NT2/D1 (cell line): ENCODE measurements at regions not wholly inside any gene's neighbourhood (a gene's known extent, or its start where the extent isn't known, plus 50 kb on each side); places are given as distances from the start of the nearest gene placed in this dataset.

ENCODE experiments used
- DNase-seq: peaks from one replicate; pipeline ENCODE4 v3.0.0-alpha.2; 2011; ENCODE audit warnings: low read depth, low spot score
- H3K27me3 ChIP-seq: 2 replicates; pipeline ENCODE4 v1.6.0; 2011; ENCODE audit warnings: mild to moderate bottlenecking; ENCODE audit not compliant: insufficient read length, insufficient read depth
- H3K36me3 ChIP-seq: 2 replicates; pipeline ENCODE4 v1.6.1; 2011; ENCODE audit warnings: mild to moderate bottlenecking, low read length, mixed read lengths; ENCODE audit not compliant: insufficient read depth, insufficient read length
- H3K4me1 ChIP-seq: 2 replicates; pipeline ENCODE4 v1.5.1; 2011; ENCODE audit not compliant: insufficient read depth, insufficient read length
- H3K4me3 ChIP-seq: 2 replicates; pipeline ENCODE4 v1.5.1; 2011; ENCODE audit warnings: low read depth; ENCODE audit not compliant: insufficient read length
- H3K9ac ChIP-seq: 2 replicates; pipeline ENCODE4 v1.6.0; 2011; ENCODE audit warnings: low read depth; ENCODE audit not compliant: insufficient read length
- H3K9me3 ChIP-seq: 2 replicates; pipeline ENCODE4 v1.5.1; 2011; ENCODE audit warnings: mild to moderate bottlenecking, low read length; ENCODE audit not compliant: insufficient read depth
- SUZ12 ChIP-seq: IDR thresholded peaks from 2 replicates; pipeline ENCODE4 v1.6.1; 2011; ENCODE audit not compliant: insufficient read length, insufficient read depth; ENCODE audit errors: extremely low read depth
- YY1 ChIP-seq: IDR thresholded peaks from 2 replicates; pipeline ENCODE4 v1.6.1; 2011; ENCODE audit not compliant: insufficient read length, insufficient read depth
- ZNF274 ChIP-seq: IDR thresholded peaks from 2 replicates; pipeline ENCODE4 v1.6.1; 2011; ENCODE audit warnings: mild to moderate bottlenecking, low read depth, low read length

DNA sequence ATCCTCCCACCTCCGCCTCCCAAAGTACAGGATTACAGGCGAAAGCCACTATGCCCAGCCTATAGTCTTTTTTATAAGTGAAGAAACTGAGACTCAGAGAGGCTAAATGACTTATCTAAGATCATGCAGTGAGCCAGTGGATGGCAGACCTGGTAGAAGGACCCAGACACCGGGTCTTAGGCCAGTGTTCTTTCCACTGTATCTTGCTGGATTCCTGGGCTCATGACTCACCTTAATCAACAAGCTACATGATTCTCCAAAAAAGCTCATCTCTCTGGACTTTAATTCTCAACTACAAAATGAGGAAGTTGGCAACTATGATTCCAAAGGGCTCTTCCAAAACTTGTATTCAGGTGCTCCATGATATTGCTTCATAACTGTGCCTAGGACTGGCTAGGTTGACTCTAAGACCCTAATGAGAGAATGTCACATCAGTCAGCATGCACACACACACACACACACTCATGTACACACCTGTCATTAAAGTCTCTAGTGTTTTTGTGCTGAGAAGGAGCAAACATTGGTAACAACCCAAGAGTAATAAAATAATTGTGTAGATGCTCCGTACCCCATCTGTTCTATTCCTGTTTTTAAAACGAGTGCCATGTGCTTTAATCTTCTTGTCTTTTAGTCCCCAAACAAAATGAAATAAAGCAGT is 89.7 kb upstream of the SLC4A7 start:
- TF ChIP-seq YY1: no peak
- TF ChIP-seq ZNF274: no peak
- TF ChIP-seq SUZ12: no peak
- Histone ChIP-seq H3K27me3 (no peaks in the 10 kb centered on the region), H3K36me3 (no peaks in the 10 kb centered on the region), H3K4me3 (no peak overlapping the region), H3K4me1 (peaks cover 4% of the 10 kb centered on the region), H3K9ac (no peak overlapping the region), H3K9me3 (no peaks in the 10 kb centered on the region)
- DNase-seq: no peak

DNA sequence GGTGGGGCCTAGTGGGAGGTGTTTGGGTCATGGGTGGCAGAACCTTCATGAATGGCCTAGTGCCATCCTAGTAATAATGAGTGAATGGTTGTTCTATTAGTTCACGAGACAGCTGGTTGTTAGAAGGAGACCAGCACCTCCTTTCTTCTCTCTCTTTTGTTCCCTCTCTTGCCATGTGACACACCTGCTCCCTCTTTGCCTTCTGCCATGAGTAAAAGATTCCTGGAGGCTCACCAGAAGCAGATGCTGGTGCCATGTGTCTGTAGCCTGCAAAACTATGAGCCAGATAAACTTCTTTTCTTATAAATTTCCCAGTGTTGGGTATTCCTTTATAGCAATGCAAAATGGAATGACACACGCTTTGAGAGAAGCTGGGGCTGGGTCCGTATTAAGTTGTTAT is 89.0 kb upstream of the SLC4A7 start:
- no peaks in the 10 kb centered on the region for H3K27me3 ChIP-seq
- no peak overlapping the region for H3K4me3 ChIP-seq
- H3K9me3 ChIP-seq: no peaks in the 10 kb centered on the region
- no peak overlapping the region for H3K9ac ChIP-seq
- H3K4me1 ChIP-seq: peaks cover 4% of the 10 kb centered on the region
- no peaks in the 10 kb centered on the region for H3K36me3 ChIP-seq
- TF ChIP-seq YY1 (no peak), SUZ12 (no peak), ZNF274 (no peak)
- no peak for DNase-seq

DNA sequence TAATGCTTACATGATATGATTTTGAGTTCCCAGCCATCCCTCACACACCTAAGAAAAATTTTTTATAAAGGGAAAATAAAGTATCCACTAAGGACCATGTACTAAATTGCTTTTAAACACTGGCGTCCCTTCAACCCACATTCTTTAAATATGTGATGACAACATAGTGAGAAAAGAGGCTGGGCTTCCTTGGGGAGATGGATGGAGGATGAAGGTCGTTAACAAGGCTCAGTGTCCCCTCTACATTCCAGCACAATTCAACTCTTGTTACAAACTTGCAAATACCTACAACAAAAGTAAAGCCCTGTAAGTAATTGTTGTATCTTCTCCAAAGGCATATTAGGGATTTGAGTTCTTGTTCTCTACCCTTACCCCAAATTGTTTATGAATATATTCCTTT is 87.2 kb upstream of the SLC4A7 start:
- H3K4me1 ChIP-seq: peaks cover 4% of the 10 kb centered on the region
- H3K36me3 ChIP-seq: no peaks in the 10 kb centered on the region
- TF ChIP-seq SUZ12 (no peak), YY1 (no peak), ZNF274 (no peak)
- no peaks in the 10 kb centered on the region for H3K27me3 ChIP-seq
- H3K9ac ChIP-seq: no peak overlapping the region
- DNase-seq: no peak
- H3K9me3 ChIP-seq: no peaks in the 10 kb centered on the region
- no peak overlapping the region for H3K4me3 ChIP-seq

DNA sequence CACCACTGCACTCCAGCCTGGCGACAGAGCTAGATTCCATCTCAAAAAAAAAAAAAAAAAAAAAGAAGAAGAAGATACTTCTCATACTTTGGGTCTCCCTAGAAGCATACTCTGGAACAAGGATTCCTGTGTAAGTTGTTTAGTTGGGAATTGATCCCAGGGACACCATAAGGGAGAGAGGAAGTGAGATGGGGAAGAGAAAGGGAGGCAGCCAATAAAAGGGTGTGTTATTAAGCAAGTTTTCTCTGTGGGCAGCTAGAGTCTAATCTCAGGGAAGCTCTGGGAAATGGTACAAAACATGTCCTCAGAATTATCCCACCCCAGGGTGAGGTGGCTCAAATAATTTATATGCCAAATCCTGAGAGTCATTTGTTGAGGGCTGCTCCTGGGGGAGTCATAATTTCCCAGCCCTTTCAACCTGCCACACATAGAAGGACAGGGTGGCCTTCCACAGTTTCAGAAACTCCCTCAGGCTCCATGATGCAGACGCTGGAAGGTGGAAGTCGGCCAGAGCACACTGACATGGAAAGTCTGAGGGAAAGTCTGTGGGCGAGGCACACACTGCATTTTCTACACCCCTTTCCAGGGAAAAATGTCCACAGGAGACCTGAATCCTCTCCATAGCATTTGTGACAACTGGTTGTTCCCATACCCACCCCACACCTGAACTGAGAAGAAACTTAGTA is 86.4 kb upstream of the SLC4A7 start:
- TF ChIP-seq YY1 (no peak), ZNF274 (no peak), SUZ12 (no peak)

DNA sequence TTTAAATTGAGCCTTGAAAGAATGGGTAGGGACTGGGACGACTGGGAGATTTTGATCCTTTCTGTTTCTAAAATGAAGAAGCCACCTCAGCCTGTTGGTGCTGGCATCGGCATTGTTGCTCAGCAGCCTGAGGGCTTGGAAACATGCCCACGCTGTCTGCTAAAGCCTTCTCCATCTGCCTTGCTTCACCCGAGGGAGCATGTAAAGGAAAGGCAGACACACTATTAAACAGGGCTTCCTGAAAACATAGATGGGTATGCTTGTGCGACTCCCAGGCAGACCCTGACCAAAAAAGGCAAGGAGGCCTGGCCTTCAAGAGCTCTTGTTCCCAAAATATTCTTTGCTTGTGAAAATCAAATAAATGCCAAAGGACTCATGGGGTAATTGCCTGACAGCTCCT is 84.2 kb upstream of the SLC4A7 start:
- no peak overlapping the region for H3K9ac ChIP-seq
- H3K27me3 ChIP-seq: no peaks in the 10 kb centered on the region
- no peak overlapping the region for H3K4me3 ChIP-seq
- peaks cover 4% of the 10 kb centered on the region for H3K4me1 ChIP-seq
- no peaks in the 10 kb centered on the region for H3K36me3 ChIP-seq
- H3K9me3 ChIP-seq: no peaks in the 10 kb centered on the region
- TF ChIP-seq ZNF274 (no peak), YY1 (no peak), SUZ12 (no peak)
- no peak for DNase-seq

More for the DNA sequence above, 86.4 kb upstream of the SLC4A7 start:
- no peak for DNase-seq
- H3K4me3 ChIP-seq: no peak overlapping the region
- H3K9me3 ChIP-seq: no peaks in the 10 kb centered on the region
- no peak overlapping the region for H3K9ac ChIP-seq
- H3K36me3 ChIP-seq: no peaks in the 10 kb centered on the region
- peaks cover 4% of the 10 kb centered on the region for H3K4me1 ChIP-seq
- no peaks in the 10 kb centered on the region for H3K27me3 ChIP-seq

DNA sequence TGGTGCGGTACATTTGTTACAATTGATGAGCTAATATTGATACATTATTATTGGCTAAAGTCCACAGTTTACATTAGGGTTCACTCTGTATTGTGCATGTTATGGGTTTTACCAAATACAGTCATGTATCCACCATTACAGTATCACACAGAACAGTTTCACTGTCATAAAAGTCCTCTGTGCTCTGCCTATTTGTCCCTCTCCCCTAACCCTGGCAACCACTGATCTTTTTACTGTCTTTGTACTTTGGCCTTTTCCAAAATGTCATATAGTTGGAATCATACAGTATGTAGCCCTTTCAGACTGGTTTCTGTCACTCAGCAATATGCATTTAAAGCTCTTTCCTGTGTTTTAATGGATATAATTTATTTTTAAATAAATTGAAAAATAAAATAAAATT is 83.1 kb upstream of the SLC4A7 start:
- peaks cover 4% of the 10 kb centered on the region for H3K4me1 ChIP-seq

DNA sequence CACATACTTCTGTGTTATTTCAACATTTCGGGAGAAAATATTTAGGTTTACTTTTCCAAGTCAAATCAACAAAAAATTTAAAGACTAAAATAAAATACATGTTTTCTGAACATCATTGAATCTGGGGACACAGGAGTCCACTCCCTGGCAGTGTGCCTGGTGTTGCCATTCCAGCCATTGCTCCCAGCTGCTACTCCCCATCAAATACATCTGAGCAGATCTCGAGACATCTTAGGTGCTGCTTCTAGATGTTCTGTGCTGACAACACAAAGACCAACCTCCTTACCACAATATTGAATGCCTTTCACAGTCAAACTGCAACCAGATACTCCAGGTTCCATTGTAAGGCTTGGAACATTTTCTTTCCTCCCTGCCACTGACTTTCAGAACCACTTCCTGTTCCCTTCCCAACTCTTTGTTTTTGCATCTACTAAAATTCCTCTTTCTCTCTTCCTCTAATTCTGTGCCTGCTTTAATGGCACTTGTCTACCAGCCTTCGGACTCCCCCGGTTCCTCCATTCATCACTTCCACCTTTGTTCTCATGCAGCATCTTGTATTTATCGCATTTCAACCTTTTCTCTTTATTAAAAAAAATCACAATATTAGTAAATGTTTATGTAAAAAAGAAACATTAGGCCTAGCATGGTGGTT is 81.1 kb upstream of the SLC4A7 start:
- DNase-seq: no peak
- TF ChIP-seq ZNF274: no peak
- TF ChIP-seq YY1: no peak
- TF ChIP-seq SUZ12: no peak
- no peaks in the 10 kb centered on the region for H3K36me3 ChIP-seq
- no peak overlapping the region for H3K9ac ChIP-seq
- H3K4me1 ChIP-seq: no peaks in the 10 kb centered on the region
- H3K27me3 ChIP-seq: no peaks in the 10 kb centered on the region
- no peaks in the 10 kb centered on the region for H3K9me3 ChIP-seq
- no peak overlapping the region for H3K4me3 ChIP-seq

More for the DNA sequence above, 83.1 kb upstream of the SLC4A7 start:
- H3K9ac ChIP-seq: no peak overlapping the region
- H3K27me3 ChIP-seq: no peaks in the 10 kb centered on the region
- TF ChIP-seq YY1 (no peak), ZNF274 (no peak), SUZ12 (no peak)
- H3K36me3 ChIP-seq: no peaks in the 10 kb centered on the region
- no peak for DNase-seq
- H3K9me3 ChIP-seq: no peaks in the 10 kb centered on the region
- H3K4me3 ChIP-seq: no peak overlapping the region
